ENCODE measurements at regions not wholly inside any gene's neighbourhood (a gene's known extent, or its start where the extent isn't known, plus 50 kb on each side); places are given as distances from the start of the nearest gene placed in this dataset.
"Not testable (repeated sequence)": the region's sequence is repeated elsewhere in the genome, so short reads cannot be mapped to it uniquely, and the experiment has no call there.

- no peak for DNase-seq (ENCODE audit: low spot score)
Measured at GRCh38 chr18:47409519-47409918, 158.1 kb upstream of the SKOR2 start.

GRCh38 chr18:47407736-47408135, 156.3 kb upstream of the SKOR2 start:
- no peak for DNase-seq (ENCODE audit: low spot score)

- no peak for DNase-seq (ENCODE audit: low spot score)
Measured at GRCh38 chr18:47404845-47405244, 153.4 kb upstream of the SKOR2 start.

DNA sequence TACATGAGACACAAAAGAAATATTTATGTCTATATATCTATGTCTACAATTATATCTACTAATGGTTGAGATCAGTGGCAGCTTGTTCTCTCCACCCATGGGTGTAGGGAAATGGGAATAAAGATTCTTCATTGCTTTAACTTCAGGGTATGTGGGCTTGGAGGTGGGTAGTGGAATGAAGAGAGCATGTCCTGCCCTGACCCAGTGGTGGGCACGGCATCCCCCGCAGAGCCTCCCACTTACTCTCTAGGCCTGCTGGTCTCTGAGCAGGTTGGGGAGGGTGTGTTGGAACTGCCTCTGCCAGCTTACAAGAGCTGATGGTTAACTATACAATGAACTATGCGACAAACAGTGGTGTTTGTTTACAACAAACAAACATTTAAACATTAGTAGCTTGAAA, 152.5 kb upstream of the SKOR2 start:
- no peak for DNase-seq (ENCODE audit: low spot score)

- DNase-seq (ENCODE audit: low spot score): no peak
Measured at GRCh38 chr18:47403317-47403716, 151.9 kb upstream of the SKOR2 start.

DNA sequence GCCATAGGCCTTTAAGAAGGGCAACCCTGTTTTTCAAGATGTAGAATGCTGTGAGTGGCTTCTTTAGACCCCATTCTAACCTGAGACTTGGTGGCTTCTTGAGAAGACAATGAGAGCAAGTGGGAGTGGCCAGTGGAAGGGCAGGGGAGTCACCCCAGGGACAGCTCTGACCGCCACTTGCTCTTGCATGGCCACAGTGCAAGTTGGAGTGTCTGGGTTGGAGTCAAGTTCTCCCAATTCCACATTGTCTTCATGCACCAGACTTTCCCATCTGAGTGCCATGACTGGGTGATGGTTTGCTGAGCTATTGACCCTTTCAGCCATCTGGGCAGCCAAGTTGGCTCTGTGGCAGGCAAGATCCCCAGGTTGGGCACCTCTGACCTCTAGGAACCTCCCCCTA, 148.0 kb upstream of the SKOR2 start:
- no peak for DNase-seq (ENCODE audit: low spot score)

- DNase-seq (ENCODE audit: low spot score): no peak
Measured at GRCh38 chr18:47397671-47398319, 146.3 kb upstream of the SKOR2 start.

DNA sequence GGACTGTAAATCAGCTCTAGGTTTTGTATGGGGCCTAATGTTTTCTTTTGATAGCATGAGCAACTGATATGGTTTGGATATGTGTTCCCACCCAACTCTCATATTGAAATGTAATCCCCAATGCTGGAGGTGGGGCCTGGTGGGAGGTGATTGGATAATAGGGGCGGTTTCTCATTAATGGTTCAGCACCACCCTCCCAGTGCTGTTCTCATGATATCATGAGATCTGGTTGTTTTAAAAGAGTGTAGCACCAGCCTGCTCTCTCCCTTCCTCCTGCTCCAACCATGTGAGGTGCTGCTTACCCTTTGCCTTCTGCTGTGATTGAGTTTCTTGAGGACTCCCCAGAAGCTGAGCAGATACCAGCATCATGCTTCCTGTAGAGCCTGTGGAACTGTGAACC, 140.2 kb upstream of the SKOR2 start:
- DNase-seq (ENCODE audit: low spot score): no peak

DNA sequence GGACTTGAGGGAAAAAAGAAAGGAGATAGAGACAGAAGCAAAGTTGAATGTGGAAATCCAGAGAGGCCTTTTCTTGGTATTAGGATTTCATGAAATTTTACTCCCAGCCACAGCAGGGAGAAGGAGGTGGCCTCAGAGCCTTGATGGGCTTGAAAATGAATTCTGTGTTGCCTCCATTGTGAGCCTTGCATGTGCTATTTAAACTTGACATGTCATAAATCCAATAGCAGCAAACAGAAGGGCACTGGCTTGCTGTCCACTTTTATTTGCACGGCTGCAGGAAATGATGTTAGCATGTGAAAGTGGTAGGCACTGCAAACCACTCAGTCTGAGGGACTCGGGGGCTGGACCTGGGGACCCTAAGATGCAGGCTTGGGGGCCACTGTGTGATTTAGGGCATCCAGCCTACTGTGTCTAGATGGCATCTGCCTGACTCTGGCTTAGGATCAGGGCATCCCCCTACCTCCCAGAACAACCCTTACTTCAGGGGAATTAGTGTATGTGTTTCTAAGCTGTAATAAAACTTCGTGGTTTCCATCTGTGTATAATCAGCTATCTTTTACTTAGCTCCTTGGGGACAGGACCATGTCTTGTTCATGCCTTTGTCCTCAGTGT, 139.1 kb upstream of the SKOR2 start:
- DNase-seq (ENCODE audit: low spot score): no peak

DNA sequence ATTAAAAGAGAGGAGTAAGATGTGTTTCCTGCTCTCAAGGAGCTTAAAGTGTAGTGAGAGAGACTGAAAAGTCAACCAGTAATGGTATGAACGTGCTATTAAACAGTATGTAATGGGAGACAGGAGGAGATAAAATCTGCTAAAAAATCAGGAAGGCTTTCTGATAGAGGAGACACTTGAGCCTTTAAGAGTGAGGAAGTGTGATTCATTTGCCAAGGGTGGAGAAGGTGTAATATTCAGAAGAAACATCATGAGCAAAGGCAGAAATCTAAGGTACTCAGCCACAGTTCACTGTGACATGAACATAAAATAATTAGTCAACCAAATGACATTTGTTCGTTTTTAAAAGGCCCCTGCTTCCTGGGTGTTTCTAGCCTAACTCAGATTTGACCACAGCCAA, 137.8 kb upstream of the SKOR2 start:
- DNase-seq (ENCODE audit: low spot score): no peak

- no peak for DNase-seq (ENCODE audit: low spot score)
Measured at GRCh38 chr18:47387864-47388263, 136.4 kb upstream of the SKOR2 start.

DNA sequence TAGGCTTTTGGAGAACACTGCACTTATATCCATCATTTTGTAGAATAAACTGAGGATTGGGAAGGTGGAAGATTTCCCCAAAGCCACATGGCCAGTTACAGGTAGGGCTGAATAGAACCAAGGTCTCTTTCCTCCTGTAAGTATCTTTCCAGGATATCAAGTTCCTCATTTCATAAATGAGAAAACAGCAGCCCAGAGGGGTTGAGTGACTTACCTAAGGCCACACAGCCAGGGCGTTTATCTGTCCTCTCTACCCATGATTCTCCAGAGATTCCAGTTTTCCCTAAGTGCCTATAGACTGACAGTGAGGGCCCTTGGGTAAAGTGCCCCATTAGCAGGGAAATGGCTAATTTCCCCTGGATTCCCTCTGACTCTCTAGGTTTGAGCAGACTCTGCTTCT, 132.3 kb upstream of the SKOR2 start:
- DNase-seq (ENCODE audit: low spot score): no peak

GRCh38 chr18:47381975-47382570, 130.6 kb upstream of the SKOR2 start:
- DNase-seq (ENCODE audit: low spot score): no peak

- DNase-seq (ENCODE audit: low spot score): no peak
Measured at GRCh38 chr18:47380153-47380552, 128.7 kb upstream of the SKOR2 start.

- no peak for DNase-seq (ENCODE audit: low spot score)
Measured at GRCh38 chr18:47373465-47373864, 122.0 kb upstream of the SKOR2 start.

GRCh38 chr18:47370052-47370451, 118.6 kb upstream of the SKOR2 start:
- DNase-seq (ENCODE audit: low spot score): no peak

GRCh38 chr18:47354061-47354460, 102.6 kb upstream of the SKOR2 start:
- DNase-seq (ENCODE audit: low spot score): not testable (repeated sequence)

DNA sequence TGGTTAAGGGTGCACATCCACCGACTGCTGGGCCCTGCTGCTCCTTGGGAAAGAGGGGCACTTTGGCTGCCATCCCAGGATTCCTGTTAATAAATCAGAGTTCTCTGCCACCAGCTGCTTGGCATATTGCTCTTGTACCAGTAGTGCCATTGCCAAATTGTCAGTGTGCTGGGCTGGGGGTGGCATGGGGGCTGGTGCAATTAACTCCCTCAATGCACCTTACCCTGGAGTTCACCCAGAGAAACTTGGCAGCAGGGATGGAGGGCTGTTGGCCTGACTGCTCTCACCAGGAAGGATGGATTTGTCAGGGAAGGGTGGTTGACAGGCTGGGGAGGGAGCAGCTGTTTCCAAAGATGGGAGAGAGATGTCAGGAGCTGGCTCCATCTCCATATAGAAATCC, 94.6 kb upstream of the SKOR2 start:
- DNase-seq (ENCODE audit: low spot score): no peak

GRCh38 chr18:47345291-47345690, 93.8 kb upstream of the SKOR2 start:
- DNase-seq (ENCODE audit: low spot score): no peak

DNA sequence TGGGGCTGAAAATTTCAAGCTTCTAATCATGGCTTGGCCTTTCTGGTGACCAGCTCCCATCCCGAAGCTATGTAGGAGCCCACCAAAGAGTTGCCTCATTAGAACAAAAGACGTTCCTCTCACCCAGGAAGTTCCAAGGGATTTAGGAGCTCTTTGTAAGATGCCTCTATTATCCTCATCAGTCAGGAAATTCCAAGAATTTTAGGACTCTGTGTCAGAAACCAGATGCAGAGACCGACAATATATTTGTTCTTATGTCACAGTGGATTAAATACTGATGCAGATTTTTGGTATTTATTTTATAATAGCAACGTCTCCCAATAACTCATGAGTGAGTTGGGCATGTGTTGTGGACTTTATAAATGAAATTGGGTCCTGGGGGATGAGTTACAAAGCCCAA, 91.8 kb upstream of the SKOR2 start:
- DNase-seq (ENCODE audit: low spot score): no peak

DNA sequence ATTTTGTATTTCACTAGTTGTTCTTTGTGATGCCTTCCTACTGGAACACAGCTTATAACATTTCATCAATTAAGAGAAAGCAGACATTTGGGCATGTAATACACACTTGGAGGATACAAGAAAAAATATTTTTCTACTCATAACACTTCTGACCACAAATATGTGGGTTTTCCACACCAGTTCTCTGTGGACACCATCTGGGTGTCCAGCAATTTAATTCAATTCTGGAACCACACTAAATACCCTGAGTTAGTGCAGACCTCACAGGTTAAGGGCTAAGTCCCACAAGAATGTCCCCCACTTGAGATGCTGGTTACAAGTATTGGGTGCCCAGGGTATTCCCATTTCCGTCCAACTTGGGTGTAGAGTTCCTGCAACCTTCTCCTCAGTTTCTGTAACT, 91.1 kb upstream of the SKOR2 start:
- no peak for DNase-seq (ENCODE audit: low spot score)

GRCh38 chr18:47341678-47342077, 90.2 kb upstream of the SKOR2 start:
- no peak for DNase-seq (ENCODE audit: low spot score)

DNA sequence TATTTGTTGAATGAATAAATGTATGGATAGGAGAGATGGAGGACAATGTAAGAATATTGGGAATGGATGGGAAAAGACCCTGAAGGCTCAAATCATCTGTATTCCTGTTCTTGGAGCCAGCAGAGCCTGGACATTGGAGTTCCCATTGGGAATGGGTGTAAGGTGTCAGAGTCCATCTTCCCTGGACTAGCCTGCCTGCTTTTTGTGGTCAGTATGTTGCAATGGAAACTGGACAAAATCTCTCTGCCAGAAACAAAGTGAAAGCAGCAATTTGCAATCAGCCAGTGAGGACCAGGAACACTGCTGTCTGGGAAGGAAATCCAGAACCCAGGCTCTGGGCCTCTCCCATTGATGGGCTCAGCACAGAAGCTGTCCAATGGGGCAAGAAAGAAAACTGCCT, 83.5 kb upstream of the SKOR2 start:
- DNase-seq (ENCODE audit: low spot score): no peak
